HG03064 (cell line): ENCODE measurements at regions not wholly inside any gene's neighbourhood (a gene's known extent, or its start where the extent isn't known, plus 50 kb on each side); places are given as distances from the start of the nearest gene placed in this dataset.
"Not testable (repeated sequence)": the region's sequence is repeated elsewhere in the genome, so short reads cannot be mapped to it uniquely, and the experiment has no call there.

Source experiments
- ATAC-seq: cut with Tn5 transposase; IDR thresholded peaks from one replicate; pipeline ENCODE4 v1.9.1; 2021; ENCODE audit warnings: low read depth; ENCODE audit not compliant: unreplicated experiment

DNA sequence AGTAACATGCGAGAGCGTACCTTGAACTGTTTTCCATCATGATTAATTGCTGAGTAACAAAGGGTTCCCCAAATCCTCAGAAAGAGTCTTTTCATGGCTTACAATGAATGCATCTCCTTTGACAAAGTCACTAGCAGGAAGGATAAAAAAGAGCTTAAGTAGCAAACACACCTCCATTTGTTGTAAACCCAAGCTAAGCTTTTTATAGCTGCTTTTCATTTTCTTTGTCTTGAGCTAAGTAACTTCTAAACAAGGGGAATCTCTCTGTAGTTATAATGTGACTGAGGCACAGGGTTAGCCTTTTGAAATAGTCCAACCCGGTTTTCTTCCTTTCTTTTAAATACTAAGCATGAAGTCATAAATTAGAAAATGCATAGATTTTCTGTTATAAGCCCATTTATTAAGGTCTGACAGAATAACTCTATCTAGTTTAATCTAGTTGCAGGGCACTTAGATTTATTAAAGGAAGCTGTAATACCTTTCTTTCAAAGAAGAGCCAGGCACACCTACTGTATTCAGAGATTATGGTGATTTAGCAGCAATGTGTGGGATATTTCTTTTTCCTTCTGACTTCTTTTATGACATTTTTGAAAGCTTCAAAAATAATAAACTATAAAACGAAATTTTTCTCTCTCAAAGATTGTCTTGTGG lies 226.9 kb upstream of the SMIM31 start:
- ATAC-seq: no peak

DNA sequence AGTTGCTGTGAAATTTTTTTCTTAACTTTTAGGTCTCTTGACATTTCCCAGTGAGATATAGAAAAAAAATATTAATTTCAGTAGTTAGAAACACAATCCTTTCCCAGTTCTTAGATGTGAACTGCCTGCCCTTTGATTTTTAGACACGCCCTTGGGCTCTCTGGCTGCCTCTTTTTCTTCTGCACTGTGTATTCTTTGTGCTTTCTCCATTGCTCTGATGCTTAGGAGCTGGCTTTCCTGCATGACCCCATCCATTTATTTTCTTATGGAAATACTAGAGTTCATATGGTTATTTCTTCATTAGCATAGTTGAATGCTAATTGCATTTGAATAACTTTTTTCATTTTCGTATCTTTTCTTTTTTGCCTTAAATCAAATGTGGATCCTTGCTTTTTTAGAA lies 224.9 kb upstream of the SMIM31 start:
- no peak for ATAC-seq

DNA sequence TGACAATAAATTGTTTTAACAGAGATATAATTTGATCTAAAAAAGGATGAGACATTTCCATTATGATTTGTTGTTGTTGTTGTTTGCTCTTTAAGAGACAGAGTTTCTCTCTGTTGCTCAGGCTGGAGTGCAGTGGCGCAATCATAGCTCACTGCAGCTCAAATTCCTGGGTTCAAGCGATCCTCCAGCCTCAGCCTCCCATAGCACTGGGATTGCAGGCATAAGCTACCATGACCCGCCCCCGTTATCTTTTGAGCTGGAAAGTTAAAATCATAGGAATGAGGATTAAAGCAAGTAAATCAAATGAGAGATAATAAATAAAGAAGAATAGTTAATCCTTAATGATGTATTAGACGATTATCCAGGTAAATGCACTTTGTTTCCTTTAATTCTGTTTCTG lies 224.4 kb upstream of the SMIM31 start:
- ATAC-seq: no peak

DNA sequence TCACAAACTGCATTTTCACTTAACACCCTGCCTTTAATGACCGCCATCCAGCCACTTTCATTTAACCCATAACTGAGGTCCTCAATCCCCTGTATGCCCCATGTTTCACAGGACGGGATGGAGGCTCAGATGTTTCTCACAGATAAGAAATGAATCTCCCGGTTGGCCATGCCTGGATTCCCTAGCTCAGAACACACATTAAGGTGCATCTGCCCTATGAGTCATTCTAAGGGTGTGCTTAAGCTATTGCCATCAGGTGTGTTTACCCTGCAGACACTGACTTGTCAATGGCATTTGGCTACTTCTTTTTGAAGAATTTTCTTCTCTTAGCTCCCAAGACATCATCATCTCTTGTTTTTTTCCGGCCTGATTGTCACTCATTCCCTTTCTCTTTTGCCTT lies 222.6 kb upstream of the SMIM31 start:
- ATAC-seq: no peak

DNA sequence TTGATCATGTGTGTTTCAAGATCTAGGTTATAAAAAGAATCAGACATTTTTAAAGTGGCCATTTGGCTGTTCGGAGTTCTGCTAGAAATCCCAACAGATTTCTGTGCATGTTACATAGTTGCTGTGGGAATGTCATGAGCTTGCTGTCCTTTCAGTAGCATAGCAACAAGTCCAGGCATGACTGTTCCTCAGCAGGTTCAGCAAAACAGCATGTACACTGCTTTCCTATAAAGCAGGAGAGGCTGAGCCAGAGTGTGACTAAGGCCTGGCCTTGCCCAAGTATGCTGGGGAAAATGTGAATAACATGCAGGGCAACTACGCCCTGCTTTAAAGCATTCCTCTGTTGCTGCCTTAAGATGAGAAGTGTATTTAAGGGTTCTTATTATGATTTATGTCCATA lies 217.1 kb upstream of the SMIM31 start:
- no peak for ATAC-seq

DNA sequence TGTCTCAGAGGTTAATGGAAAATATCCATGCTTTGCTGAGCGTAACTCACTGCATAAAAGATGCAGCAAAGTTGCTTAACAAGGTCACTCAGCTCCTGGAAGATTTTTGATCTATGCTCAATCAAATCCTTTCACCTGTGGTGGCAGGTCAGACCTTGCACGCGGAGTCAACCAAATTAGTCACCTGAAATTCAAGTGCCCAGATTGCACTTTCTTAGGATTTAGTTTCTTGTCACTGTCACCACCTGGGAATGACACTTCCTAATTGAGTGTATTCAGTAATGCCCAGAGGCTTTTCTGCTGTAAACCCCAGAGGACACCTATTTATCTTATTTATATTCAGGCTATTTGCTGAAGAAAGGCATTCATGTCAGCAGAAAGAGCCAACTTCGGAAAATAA lies 215.8 kb upstream of the SMIM31 start:
- no peak for ATAC-seq

DNA sequence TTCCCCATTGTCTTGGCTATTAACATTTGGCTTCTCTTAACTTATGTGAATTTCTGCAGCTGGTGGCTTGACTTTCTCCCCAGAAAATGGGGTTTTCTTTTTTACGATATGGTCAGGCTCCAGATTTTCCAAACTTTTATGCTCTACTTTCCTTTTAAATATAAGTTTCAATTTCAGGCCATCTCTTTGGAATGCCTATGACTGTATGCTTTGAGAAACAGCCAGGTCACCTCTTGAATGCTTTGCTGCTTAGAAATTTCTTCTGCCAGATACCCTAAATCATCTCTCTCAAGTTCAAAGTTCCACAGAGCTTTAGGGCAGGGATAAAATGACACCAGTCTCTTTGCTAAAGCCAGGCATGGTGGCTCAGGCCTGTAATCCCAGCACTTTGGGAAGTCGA lies 212.9 kb upstream of the SMIM31 start:
- no peak for ATAC-seq

DNA sequence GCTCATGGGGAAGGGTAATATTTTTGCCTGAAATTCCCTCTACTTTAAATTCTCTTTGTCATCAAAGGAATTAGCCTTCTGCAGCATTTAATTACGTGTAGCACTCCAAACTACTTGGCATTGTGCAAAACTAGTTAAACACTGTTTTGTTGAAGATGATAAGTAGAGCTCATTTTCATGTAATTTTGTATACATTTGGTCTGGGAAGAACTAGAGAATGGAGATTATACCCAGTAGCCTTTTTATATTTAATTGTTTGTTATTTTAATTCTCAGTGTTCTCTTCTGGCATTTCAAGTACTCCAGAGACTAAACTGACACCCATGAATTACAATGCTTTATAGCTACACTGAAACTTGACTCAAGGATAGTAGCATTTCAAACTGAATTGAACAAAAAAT lies 211.5 kb upstream of the SMIM31 start:
- ATAC-seq: no peak

DNA sequence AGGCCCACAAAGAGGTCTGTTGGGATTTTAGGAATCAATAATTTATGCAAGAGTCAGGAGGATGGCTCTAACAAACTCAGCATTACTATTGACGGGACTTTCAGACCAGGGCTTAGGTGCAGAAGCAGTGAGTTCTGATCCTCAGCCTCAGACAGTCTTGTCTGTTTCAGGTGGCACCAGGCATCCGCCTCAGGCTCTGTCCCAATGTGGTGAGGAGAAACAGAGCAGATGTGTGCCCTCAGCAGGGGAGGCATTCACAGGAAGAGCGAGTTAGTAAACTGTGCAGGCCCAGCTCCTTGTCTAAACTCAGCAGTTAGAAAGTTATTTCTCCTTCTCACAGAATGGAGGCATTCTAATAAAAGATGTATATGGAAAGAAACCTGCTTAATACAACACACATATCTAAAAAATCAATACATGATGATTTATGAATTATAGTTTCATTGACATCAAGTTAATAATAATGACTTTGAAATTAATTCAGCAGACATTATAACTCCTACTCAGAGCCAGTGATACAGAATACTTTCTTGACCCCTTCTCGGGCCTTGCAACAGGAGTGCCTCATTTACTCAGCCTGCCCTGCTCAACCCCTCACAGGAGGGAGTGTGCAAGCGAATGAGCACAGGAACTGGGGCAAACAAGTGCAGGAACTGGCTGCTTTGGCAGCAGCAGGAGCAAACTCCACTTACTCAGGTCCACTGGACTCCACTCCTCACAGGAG lies 202.8 kb upstream of the SMIM31 start:
- no peak for ATAC-seq

DNA sequence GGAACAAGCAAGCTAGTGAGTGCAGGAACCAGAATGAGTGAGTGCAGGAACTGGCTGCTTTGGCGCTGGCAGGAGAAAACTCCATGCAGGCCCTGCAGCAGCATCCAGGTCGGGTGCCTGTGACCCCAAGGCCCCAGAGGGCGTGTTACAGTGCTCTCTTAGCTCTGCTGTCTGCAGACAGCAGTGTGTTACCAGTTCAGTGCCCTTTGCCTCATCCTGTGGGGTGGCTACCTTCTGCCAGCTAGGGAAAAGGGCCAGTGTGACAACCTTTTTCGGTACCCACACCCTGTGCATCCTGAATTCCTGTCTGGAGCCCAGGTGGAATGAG lies 202.3 kb upstream of the SMIM31 start:
- no peak for ATAC-seq

DNA sequence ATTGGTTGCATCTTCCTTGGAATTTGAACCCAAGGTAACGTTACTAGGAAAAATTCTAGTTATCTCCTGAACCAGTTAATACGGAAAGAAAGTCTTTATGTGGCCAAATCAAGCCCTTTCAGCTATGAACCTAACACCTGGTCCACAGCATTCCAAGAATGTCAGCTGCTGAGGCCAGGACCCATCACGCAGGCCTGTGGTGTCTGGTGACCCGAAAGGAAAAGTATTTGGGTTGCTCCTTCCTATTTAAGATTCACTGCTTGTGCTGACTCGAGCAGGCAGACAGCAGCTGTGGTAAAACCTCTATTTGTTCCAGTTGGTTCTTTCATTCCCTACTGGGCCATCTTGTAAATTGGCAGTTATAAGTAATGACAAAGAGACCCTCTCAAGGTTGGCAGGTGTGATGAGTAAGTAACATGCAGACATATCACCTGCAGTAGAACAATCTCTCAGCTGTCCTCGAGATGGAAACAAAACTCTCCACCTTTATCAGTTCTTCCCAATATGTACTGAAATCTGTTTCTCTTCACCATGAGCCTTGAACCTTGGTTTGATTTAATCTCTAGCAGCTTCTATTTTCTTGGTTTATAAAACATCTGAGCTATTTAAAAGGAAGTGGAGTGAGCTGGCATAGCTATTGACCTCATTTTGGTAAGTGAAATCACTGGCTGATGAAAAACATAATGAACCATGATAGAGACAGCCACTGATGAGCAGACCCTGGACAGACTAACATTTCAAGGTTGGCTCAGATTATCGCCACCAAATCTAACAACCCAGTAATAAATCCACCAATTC lies 182.1 kb upstream of the SMIM31 start:
- no peak for ATAC-seq

DNA sequence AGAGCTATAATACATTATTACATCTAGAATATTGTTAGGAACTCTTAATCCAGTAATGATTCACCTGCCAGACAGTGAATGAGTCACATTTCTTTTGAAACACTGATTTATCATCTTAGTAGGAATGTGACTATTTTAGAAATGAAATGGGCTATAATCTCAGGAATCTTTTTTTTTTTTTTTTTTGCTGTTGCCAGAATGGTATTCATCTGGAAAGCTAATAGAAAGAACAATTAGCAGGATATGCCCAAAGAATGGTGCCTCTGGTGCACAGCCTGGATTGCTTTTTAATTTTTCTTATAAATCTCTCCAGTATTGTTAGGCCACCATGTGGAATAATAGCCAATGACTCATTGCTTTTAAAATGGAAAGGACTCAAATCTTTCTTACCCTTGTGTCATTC lies 181.1 kb upstream of the SMIM31 start:
- ATAC-seq: no peak

DNA sequence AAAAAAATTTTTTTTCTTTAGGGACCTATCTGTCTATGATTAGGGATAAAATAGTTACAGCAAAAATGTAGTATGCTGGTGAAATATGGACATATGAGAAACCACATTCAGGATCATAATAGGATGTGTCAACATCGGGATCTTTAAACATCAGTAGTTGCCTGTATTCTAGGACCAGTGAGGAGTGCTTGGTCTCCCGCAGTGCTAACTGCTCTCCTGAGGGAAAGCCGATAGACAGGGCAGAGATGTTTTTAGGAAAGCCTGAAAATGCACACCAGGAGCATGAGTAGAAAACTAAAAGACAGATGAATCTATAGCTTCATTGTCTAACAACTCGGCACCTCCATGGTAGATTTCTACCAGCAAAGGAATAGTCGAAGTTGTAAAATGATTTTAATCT lies 178.1 kb upstream of the SMIM31 start:
- no peak for ATAC-seq

DNA sequence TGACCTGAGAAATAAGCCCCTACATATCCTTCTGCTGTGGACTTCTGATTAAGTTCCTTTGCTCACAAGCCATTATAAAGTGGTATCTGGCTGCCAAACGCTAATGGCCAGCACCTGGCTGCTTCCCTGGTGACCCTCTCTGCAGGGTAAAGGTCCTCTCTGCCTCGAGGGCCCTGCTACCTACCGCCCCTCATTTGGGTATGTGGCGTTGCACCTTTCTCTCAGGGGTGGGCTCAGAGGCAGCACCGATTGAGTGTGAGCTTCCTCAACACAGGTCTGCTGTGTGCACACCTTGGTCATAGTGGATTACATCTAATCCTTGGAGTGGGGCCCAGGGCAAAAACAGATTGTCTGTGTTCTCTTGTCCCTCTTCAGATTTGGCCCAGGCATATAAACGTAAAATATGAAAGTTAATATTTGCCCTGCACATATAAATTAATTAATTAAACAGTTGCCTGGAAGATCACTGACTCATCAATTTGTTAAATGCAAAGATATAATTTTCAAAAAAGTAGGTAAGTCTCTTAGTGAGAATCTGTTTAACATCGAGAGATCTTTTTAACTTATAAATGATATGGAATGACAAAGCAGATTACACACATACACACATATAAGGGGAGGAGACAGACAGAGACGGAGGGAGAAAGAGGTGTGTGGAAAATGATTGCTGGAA lies 174.5 kb upstream of the SMIM31 start:
- ATAC-seq: no peak

DNA sequence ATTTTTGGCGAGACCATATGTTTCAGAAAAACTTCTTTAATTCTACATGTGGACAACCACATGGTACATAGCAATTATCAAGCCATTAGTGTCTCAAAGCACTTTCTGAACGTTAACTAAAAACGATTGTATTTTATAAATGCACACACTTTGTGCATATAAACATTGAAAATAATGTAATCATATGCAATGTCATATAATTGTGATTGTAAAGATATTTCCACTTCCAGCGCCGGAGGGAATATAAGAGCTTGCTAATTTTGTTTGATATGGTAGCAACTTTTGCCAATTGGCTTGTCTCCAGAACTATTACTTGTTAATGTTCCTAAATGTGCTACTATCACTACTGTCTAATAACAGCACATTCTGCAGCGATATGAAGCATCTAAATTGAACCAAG lies 162.3 kb upstream of the SMIM31 start:
- no peak for ATAC-seq

DNA sequence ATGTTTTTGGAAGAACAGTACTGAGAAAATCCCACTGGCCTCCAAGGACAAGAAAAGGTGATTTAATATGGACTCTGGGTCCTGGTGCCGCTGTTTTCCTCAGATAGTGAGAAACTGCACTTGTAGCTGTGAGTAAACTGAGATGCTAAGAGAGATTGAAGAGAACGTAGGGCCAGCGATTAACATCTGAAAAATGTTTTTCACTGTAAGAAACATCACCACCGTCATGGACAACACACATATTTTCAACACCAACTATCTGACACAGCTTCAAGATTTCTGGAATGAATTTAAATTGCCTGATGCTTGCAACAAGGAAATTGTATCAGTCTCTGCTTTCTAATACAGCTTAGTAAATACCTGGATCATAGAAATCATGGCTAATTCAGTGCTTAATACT lies 158.2 kb upstream of the SMIM31 start:
- no peak for ATAC-seq

DNA sequence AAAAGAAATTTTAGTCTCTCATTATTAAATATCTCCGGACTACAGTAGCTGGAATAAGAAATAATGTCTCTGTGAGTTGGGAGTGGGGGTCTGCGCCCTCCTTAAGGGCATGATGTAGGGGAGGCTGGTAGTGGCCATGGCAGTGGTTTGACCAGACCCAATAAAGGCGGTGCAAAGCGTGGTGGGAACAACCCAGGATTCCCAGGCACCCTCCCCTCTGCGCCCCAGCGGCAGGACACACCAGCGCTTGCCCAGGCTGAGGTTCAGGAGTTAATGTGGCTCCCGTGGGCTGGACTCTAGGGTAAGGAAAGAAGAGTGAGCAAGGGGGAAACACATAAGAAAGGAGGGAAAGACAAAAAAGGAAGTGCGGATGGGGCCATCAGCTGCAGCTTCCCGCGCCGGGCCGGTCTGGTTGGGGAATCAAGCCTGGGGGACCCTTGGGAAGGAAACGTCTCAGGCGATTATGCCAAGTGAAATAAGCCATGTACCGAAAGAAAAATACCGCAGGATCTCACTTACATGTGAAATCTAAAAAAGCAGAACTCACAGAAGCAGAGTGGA lies 157.5 kb upstream of the SMIM31 start:
- ATAC-seq: no peak

DNA sequence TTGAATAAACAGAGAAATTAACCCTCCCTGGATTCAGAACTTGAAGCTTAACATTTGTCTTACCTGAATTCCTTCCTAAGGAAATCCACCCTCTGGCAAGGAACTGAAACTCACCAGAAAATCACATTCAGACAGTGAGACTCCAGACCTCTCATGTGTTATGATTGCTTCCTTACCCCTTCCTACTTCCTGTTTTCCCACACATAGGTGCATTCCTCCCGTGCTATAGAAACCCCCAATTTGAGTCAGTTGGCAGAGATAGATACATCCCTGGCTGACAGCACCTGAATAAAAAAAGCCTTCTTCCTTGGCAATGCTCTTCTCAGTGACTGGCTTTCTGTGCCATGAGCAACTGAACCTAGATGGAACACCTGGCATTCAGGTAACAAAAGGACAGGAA lies 157.0 kb upstream of the SMIM31 start:
- ATAC-seq: no peak

DNA sequence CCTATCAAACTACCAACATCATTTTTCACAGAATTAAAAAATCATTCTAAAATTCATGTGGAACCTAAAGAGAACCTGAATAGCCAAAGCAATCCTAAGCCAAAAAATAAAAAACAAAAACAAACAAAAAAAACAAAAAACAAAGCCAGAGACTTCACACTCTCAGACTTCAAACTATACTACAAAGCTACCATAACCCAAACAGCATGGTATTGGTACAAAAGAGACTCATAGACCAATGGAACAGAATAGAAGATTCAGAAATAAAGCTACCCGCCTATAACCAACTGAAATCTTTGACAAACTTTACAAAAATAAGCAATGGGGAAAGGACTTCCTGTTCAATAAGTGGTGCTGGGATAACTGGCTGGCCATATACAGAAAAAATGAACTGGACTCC lies 152.3 kb upstream of the SMIM31 start:
- no peak for ATAC-seq

DNA sequence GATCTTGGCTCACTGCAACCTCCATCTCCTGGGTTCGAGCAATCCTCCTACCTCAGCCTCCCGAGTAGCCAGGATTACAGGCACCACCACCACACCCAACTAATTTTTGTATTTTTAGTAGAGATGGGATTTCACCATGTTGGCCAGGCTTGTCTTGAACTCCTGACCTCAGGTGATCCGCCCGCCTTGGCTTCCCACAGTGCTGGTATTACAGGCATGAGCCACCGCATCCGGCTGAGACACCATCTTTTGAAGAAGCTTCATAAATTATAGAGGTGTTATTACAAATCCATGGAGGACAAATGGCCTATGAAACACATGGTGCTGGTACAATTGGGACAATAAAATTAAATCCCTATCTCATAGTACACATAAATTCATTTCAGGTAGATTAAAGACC lies 148.1 kb upstream of the SMIM31 start:
- ATAC-seq: not testable (repeated sequence)

DNA sequence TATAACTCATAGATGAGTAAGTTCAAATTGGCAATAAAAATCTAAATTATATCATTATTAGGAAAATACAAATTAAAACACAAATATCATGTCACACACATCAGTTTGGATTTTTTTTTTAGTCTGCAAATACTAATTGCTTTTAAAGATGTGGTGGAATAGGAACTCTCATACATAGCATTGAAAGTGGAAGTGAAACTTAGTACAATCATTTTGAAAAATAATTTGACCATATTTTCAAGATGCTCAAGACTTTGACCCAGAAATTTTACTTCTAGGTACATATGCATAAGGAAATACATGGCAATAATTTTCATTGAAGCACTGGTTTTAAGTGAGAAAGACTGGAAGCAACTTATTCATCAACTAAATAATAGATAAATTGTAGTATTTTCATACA lies 147.5 kb upstream of the SMIM31 start:
- peak; percentile 93 for ATAC-seq
